AG04450 (cell line): ENCODE measurements at regions not wholly inside any gene's neighbourhood (a gene's known extent, or its start where the extent isn't known, plus 50 kb on each side); places are given as distances from the start of the nearest gene placed in this dataset.

Experiments
- CTCF ChIA-PET: fragments of 300-600, 350-600 bp; formaldehyde crosslinking; extraction: SDS; loops from one replicate; lab custom pipeline; 2022; ENCODE audit warnings: antibody characterized with exemption, inconsistent platforms; lab: Charles Lee
- POLR2A ChIA-PET: fragments of 350-600 bp; formaldehyde crosslinking; extraction: SDS; loops from one replicate; lab custom pipeline; 2021; ENCODE audit warnings: antibody characterized with exemption, inconsistent platforms; lab: Yijun Ruan, JAX
- DNase-seq: peaks from one replicate; pipeline ENCODE4 v3.0.0-alpha.2; 2011; ENCODE audit warnings: low read depth, low spot score
- H3K27ac ChIP-seq: one replicate; pipeline ENCODE4 v1.5.1; 2012; ENCODE audit warnings: low read depth, low read length, control low read depth
- H3K27me3 ChIP-seq: one replicate; pipeline ENCODE4 v1.6.0; 2012; ENCODE audit warnings: low read length; ENCODE audit not compliant: control insufficient read depth, insufficient read depth
- H3K4me3 ChIP-seq: 2 replicates; pipeline ENCODE4 v1.5.1; 2011; ENCODE audit warnings: mild to moderate bottlenecking, low read depth, low read length, control low read depth
- H3K9me3 ChIP-seq: 2 replicates; pipeline ENCODE4 v1.5.1; 2012; ENCODE audit warnings: low read length; ENCODE audit not compliant: control insufficient read depth, insufficient read depth
- CTCF ChIP-seq: IDR thresholded peaks from 2 replicates; pipeline ENCODE4 v1.5.1; 2011; ENCODE audit warnings: low read depth, low read length, control low read depth, inconsistent platforms

- Histone ChIP-seq H3K27me3 (no peaks in the 10 kb centered on the region), H3K27ac (no peak overlapping the region), H3K4me3 (no peak overlapping the region), H3K9me3 (no peaks in the 10 kb centered on the region)
- no peak for DNase-seq
- TF ChIP-seq CTCF = no peak
- CTCF ChIA-PET = no interaction called here
- POLR2A ChIA-PET = no interaction called here
These were observed 102.0 kb upstream of the KCNQ5 start for GRCh38 chr6:72519871-72520270.

GRCh38 chr6:72521684-72522083 lies 100.2 kb upstream of the KCNQ5 start:
- ChIA-PET POLR2A (no interaction called here), CTCF (interaction anchor here (0.9 kb wide), 1 partner anchor 608 kb away, joined by 4 read pairs; no protein-coding TSS in a partner anchor)
- H3K27me3 ChIP-seq = no peaks in the 10 kb centered on the region
- no peak for DNase-seq
- no peak overlapping the region for H3K27ac ChIP-seq
- H3K4me3 ChIP-seq = no peak overlapping the region
- no peak for TF ChIP-seq CTCF
- H3K9me3 ChIP-seq = no peaks in the 10 kb centered on the region

DNA sequence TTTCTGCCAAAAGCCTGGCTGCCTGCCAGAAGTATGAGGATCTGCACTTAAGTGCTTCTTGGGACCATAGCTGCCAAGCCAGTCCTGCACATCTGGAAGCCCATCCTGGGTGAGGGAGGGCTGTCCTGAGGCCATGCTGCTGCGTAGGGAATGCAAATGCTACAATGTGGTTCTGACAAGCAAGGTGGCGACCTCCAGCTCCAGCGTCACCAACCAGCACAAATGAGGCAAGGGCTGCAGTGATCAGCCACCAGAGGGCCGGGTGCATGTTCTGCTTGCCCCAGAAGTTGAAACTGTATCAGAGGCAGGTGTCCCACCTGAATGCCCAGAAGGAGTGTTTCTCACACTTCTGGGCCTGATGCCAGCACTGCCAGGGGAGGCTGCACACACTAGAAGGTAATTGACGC lies 99.1 kb upstream of the KCNQ5 start:
- Histone ChIP-seq H3K27ac (no peak overlapping the region), H3K9me3 (no peaks in the 10 kb centered on the region), H3K4me3 (no peak overlapping the region), H3K27me3 (no peaks in the 10 kb centered on the region)
- POLR2A ChIA-PET = no interaction called here
- DNase-seq = no peak
- CTCF ChIA-PET = interaction anchor here (0.9 kb wide), 1 partner anchor 607 kb away, joined by 4 read pairs; no protein-coding TSS in a partner anchor
- TF ChIP-seq CTCF = no peak

- H3K27ac ChIP-seq = no peak overlapping the region
- ChIA-PET CTCF (no interaction called here), POLR2A (no interaction called here)
- H3K9me3 ChIP-seq = no peaks in the 10 kb centered on the region
- no peak overlapping the region for H3K4me3 ChIP-seq
- no peak for TF ChIP-seq CTCF
- H3K27me3 ChIP-seq = no peaks in the 10 kb centered on the region
- no peak for DNase-seq
These were observed 97.7 kb upstream of the KCNQ5 start for GRCh38 chr6:72524011-72524645.

DNA sequence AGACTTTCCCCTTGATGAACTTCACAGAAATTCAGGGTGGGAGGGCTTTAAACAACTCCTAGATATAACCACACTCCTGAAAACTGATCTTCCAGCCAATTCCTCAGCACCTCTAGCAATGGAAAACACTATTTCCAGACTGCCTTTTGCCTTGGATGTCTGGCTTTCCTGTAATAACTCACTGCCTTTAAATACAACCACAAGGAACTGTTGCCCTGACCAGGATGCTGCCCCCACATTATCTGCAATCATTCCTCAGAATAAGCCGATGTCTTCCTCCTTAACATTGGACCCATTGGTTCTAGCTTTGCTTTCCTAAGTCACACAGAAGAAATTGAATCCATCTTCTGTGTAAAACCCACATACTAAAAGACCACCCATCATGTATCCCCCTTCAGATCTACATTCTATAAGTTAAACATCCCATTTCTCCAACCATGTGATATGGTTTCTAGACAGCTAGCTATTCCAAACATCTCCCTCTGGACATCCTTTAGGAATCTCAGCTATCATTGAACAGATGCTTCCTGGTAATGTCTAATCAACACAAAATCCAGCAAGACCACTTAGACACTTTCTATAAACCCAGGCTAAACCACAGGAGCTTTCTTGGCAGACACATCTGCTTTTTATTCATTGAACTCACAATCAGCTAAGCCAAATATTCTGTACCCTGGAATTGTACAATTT lies 95.9 kb upstream of the KCNQ5 start:
- H3K27ac ChIP-seq = no peak overlapping the region
- H3K4me3 ChIP-seq = no peak overlapping the region
- ChIA-PET POLR2A (no interaction called here), CTCF (no interaction called here)
- no peaks in the 10 kb centered on the region for H3K27me3 ChIP-seq
- no peak for TF ChIP-seq CTCF
- peak; percentile 32 for DNase-seq
- no peaks in the 10 kb centered on the region for H3K9me3 ChIP-seq
